Coronary artery (tissue), 2 donors: ENCODE measurements at regions not wholly inside any gene's neighbourhood (a gene's known extent, or its start where the extent isn't known, plus 50 kb on each side); places are given as distances from the start of the nearest gene placed in this dataset.

Experiments
- DNase-seq: peaks from one replicate; pipeline ENCODE4 v3.0.0-alpha.2; 2017; ENCODE audit warnings: low spot score
- H3K27ac ChIP-seq, 2 donors: fragments of 200-600 bp; sonication (generic); one replicate each; pipeline ENCODE4 v1.5.1; 2016 to 2019
- H3K4me3 ChIP-seq: fragments of 200-600 bp; sonication (generic); 2 replicates; pipeline ENCODE4 v1.5.1; 2016; ENCODE audit warnings: mild to moderate bottlenecking, moderate library complexity
- CTCF ChIP-seq: fragments of 200-600 bp; sonication (generic); IDR thresholded peaks from one replicate; pipeline ENCODE4 v1.5.1; 2019; ENCODE audit warnings: antibody characterized with exemption

- Histone ChIP-seq H3K4me3 (no peak overlapping the region), H3K27ac (no peak overlapping the region)
- no peak for DNase-seq
- TF ChIP-seq CTCF = no peak
Measured at GRCh38 chrX:63434665-63435064, 83.5 kb upstream of the SPIN4 start.

- DNase-seq = no peak
- H3K4me3 ChIP-seq = no peak overlapping the region
- H3K27ac ChIP-seq = no peak overlapping the region
- TF ChIP-seq CTCF = no peak
Measured at GRCh38 chrX:63434206-63434605, 83.1 kb upstream of the SPIN4 start.

- H3K4me3 ChIP-seq = no peak overlapping the region
Measured at GRCh38 chrX:63430026-63430425, 78.9 kb upstream of the SPIN4 start.

GRCh38 chrX:63428348-63428747, 77.2 kb upstream of the SPIN4 start:
- Histone ChIP-seq H3K27ac (no peak overlapping the region), H3K4me3 (no peak overlapping the region)
- no peak for DNase-seq
- TF ChIP-seq CTCF = no peak

More at GRCh38 chrX:63430026-63430425, 78.9 kb upstream of the SPIN4 start:
- TF ChIP-seq CTCF = no peak
- no peak for DNase-seq
- no peak overlapping the region for H3K27ac ChIP-seq

- H3K4me3 ChIP-seq = no peak overlapping the region
- H3K27ac ChIP-seq = no peak overlapping the region
- no peak for TF ChIP-seq CTCF
- no peak for DNase-seq
Measured at GRCh38 chrX:63426519-63426918, 75.4 kb upstream of the SPIN4 start.

- no peak for DNase-seq
- H3K27ac ChIP-seq = no peak overlapping the region
- H3K4me3 ChIP-seq = no peak overlapping the region
- no peak for TF ChIP-seq CTCF
Measured at GRCh38 chrX:63424063-63424462, 72.9 kb upstream of the SPIN4 start.

- no peak for TF ChIP-seq CTCF
- H3K27ac ChIP-seq = no peak overlapping the region
- no peak overlapping the region for H3K4me3 ChIP-seq
- no peak for DNase-seq
Measured at GRCh38 chrX:63421411-63421810, 70.3 kb upstream of the SPIN4 start.
